Keratinocyte (primary cell): ENCODE measurements at regions not wholly inside any gene's neighbourhood (a gene's known extent, or its start where the extent isn't known, plus 50 kb on each side); places are given as distances from the start of the nearest gene placed in this dataset.

Experiments used
- CTCF ChIP-seq, 3 experiments: IDR thresholded peaks in 1 of 3; conservative IDR thresholded peaks in 1 of 3; optimal IDR thresholded peaks in 1 of 3; 2 replicates in 2 of 3; 3 replicates in 1 of 3; pipeline versions ENCODE3 to v1.5.1; 2011; ENCODE audit warnings: low read length in 3 of 3, mild to moderate bottlenecking in 3 of 3, moderate library complexity in 2 of 3, control low read depth in 1 of 3, inconsistent platforms in 1 of 3; ENCODE audit not compliant: insufficient read depth in 2 of 3; ENCODE audit errors: extremely low read depth in 1 of 3
- EZH2 ChIP-seq: IDR thresholded peaks from one replicate; pipeline ENCODE4 v1.6.1; 2012; ENCODE audit warnings: inconsistent platforms, mild to moderate bottlenecking, low read length, moderate library complexity

- TF ChIP-seq EZH2 (no peak), CTCF (optimal IDR thresholded peaks at IDR 0.05 in 1 of 3, IDR thresholded peaks at IDR 0.05 in 1 of 3, conservative IDR thresholded peaks at IDR 0.05 in 1 of 3; ENCODE audit: extremely low read depth in 1 of 3, insufficient read depth in 2 of 3, low read length in 3 of 3) (no peak)
These were observed 102.3 kb downstream of the SLC25A47 start for GRCh38 chr14:100425429-100425827.
